Lower leg skin (tissue), 4 donors: ENCODE measurements at regions not wholly inside any gene's neighbourhood (a gene's known extent, or its start where the extent isn't known, plus 50 kb on each side); places are given as distances from the start of the nearest gene placed in this dataset.

Experiments used
- DNase-seq, 2 donors: peaks; one replicate each; pipeline ENCODE4 v3.0.0-alpha.2; 2019; ENCODE audit warnings: low spot score in 2 of 2
- H3K4me3 ChIP-seq: fragments of 200-600 bp; sonication (generic); 2 replicates; pipeline ENCODE4 v1.5.1; 2017; ENCODE audit warnings: mild to moderate bottlenecking, low read depth; ENCODE audit not compliant: poor library complexity, severe bottlenecking
- CTCF ChIP-seq, 3 donors: fragments of 450-650 bp; IDR thresholded peaks; one replicate each; pipeline ENCODE4 v1.5.1; 2016; ENCODE audit warnings: antibody characterized with exemption in 3 of 3, mild to moderate bottlenecking in 3 of 3, moderate library complexity in 2 of 3
- POLR2A ChIP-seq, 2 donors: fragments of 450-650 bp; IDR thresholded peaks; one replicate each; pipeline ENCODE4 v1.6.1; 2016 to 2017; ENCODE audit warnings: antibody characterized with exemption in 2 of 2, mild to moderate bottlenecking in 1 of 2, moderate library complexity in 1 of 2
- WGBS, 2 donors: methylation state at CpG; one replicate each; pipeline ENCODE4 v1.1.5; 2018; 5-methylcytosine and 5-hydroxymethylcytosine counted together
- intact Hi-C: fragments of 100-400 bp; cut with DNase I; formaldehyde crosslinking; loops from one replicate; pipeline ENCODE4 v1.15.0; 2023; ENCODE audit warnings: low total_unique reads

- H3K4me3 ChIP-seq: no peak overlapping the region
- intact Hi-C loops: no loop called here
- TF ChIP-seq CTCF (IDR thresholded peaks at IDR 0.05) (no peak), POLR2A (IDR thresholded peaks at IDR 0.05) (no peak)
Observed at GRCh38 chr7:41039981-41040380, 662.9 kb downstream of the INHBA start.

GRCh38 chr7:41039386-41039953 is 663.4 kb downstream of the INHBA start:
- intact Hi-C loops: no loop called here
- WGBS, 2 donors: 83 to 98% methylated on average over 4 of the region's 4 CpGs
- no peak for TF ChIP-seq CTCF (IDR thresholded peaks at IDR 0.05)
- no peak for TF ChIP-seq POLR2A (IDR thresholded peaks at IDR 0.05)
- DNase-seq: no peak
- H3K4me3 ChIP-seq: no peak overlapping the region

More at GRCh38 chr7:41039981-41040380, 662.9 kb downstream of the INHBA start:
- 63 to 65% methylated on average over 3 of the region's 3 CpGs for WGBS, 2 donors
- DNase-seq: no peak

DNA sequence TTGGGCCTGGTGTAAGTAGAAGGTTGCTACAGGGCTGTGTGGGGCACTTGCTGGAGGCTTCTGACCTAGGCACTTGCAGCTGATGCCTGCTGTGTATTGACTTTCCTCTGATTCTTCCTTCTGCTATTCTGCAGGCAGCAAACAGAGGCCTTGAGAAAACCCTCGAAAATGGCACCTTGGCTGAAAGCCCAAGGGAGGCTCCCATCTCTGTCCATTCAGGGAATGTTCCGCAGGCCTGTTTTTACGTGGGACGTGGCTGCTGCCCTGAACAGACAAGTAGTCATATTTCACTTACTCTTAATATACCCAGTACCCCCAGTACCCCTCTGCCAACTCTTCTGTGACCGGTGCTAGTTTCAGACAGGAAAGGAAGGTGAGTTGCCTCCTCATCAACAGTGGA is 664.7 kb downstream of the INHBA start:
- intact Hi-C loops: no loop called here
- no peak overlapping the region for H3K4me3 ChIP-seq
- 81 to 88% methylated on average over 5 of the region's 5 CpGs for WGBS, 2 donors
- TF ChIP-seq POLR2A (IDR thresholded peaks at IDR 0.05): no peak
- DNase-seq: no peak

- TF ChIP-seq CTCF (IDR thresholded peaks at IDR 0.05) (no peak), POLR2A (IDR thresholded peaks at IDR 0.05) (no peak)
- intact Hi-C loops: no loop called here
- no peak for DNase-seq
- WGBS, 2 donors: 93 to 94% methylated on average over 5 of the region's 5 CpGs
- no peak overlapping the region for H3K4me3 ChIP-seq
Observed at GRCh38 chr7:41037691-41038090, 665.2 kb downstream of the INHBA start.

GRCh38 chr7:41035794-41036193 is 667.1 kb downstream of the INHBA start:
- WGBS, 2 donors: 76 to 83% methylated on average over 4 of the region's 4 CpGs
- no peak for DNase-seq
- TF ChIP-seq CTCF (IDR thresholded peaks at IDR 0.05): no peak
- no peak for TF ChIP-seq POLR2A (IDR thresholded peaks at IDR 0.05)
- H3K4me3 ChIP-seq: no peak overlapping the region
- intact Hi-C loops: no loop called here

DNA sequence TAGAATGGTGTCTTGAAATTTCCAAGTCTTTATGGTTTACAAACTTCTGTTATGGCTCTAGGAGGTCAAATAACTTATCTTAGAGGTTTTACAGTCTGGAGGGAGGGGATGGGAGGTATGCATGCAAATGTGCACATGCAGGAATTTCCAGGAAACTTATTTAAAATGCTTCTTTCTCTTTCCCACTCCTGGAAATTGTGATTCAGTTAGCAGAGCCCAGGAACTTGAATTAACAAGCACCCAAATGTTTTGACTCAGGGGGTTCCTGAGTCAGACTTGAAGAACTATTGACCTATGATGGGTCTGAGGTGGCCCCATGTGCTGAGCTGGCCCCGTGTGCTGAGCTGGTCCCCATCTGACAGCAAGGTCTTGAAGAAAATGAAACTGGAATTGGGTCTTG is 669.4 kb downstream of the INHBA start:
- intact Hi-C loops: no loop called here
- DNase-seq: no peak
- no peak overlapping the region for H3K4me3 ChIP-seq
- WGBS, 2 donors: 87 to 100% methylated on average over 1 of the region's 1 CpG
- TF ChIP-seq POLR2A (IDR thresholded peaks at IDR 0.05) (no peak), CTCF (IDR thresholded peaks at IDR 0.05) (no peak)
